GM12891 (cell line): ENCODE measurements at regions not wholly inside any gene's neighbourhood (a gene's known extent, or its start where the extent isn't known, plus 50 kb on each side); places are given as distances from the start of the nearest gene placed in this dataset.

Experiments
- POLR2A ChIP-seq: IDR thresholded peaks from 2 replicates; pipeline ENCODE4 v1.6.1; 2011; ENCODE audit warnings: low read depth, low read length, control low read depth
- POLR2AphosphoS5 ChIP-seq: IDR thresholded peaks from 2 replicates; pipeline ENCODE4 v1.6.1; 2011; ENCODE audit warnings: low read depth, low read length, control low read depth
- POU2F2 ChIP-seq: IDR thresholded peaks from 2 replicates; pipeline ENCODE4 v1.6.1; 2011; ENCODE audit warnings: low read depth, mild to moderate bottlenecking, control low read depth, low read length, moderate library complexity
- TAF1 ChIP-seq: IDR thresholded peaks from 2 replicates; pipeline ENCODE4 v1.6.1; 2011; ENCODE audit warnings: low read depth, low read length, control low read depth

DNA sequence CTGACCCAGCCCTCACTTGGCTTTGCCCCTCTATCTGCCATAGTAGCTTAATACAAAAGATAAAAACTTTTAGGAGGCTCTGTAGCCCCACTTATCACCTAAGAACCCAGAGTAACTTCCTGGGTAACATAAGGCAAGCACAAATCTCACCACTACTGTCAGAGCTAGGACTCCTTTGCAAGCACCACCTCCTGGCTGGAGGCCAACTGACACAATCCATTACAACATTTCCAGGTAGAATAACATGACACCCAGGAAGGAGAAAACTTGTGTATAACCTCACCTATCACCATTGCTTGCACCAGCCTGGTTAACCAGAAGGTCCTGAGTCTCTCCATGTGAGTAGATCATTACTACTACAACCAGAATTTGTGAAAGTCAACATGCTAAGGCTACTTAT is 230.0 kb downstream of the TUSC7 start:
- TF ChIP-seq POLR2A, result no peak
- TF ChIP-seq POLR2AphosphoS5, result no peak
- no peak for TF ChIP-seq TAF1
- no peak for TF ChIP-seq POU2F2
